ENCODE measurements at regions not wholly inside any gene's neighbourhood (a gene's known extent, or its start where the extent isn't known, plus 50 kb on each side); places are given as distances from the start of the nearest gene placed in this dataset.

DNA sequence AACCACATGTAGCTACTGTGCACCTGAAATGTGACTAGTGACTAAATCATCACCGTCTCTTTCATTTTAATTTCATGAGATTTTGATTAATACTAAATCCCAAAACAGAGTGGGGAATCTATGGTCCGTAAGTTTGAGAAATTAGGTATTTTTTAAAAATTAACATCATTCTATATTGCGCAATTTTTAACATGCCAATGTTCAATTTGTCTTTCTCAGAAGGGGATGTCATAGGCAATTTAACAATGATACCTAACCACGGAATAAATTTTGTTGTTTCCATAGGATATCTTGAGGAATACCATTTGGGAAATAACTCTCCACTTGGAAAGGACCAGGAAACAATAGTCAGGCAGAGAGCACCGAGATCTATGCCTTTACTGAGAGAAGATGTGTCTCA is 267.7 kb downstream of the FAM76B start:
- Mint-ChIP-seq H3K4me1 (peaks cover 3% of the 10 kb centered on the region), H3K9me3 (peaks cover 3% of the 10 kb centered on the region), H3K36me3 (ENCODE audit: low read depth) (no peaks in the 10 kb centered on the region), H3K4me3 (no peak overlapping the region), H3K27ac (ENCODE audit: unreplicated experiment) (no peak overlapping the region), H3K27me3 (ENCODE audit: low read depth) (no peaks in the 10 kb centered on the region)
- no peak for DNase-seq (ENCODE audit: low read depth, low spot score)
- TF ChIP-seq, protein P1, sequence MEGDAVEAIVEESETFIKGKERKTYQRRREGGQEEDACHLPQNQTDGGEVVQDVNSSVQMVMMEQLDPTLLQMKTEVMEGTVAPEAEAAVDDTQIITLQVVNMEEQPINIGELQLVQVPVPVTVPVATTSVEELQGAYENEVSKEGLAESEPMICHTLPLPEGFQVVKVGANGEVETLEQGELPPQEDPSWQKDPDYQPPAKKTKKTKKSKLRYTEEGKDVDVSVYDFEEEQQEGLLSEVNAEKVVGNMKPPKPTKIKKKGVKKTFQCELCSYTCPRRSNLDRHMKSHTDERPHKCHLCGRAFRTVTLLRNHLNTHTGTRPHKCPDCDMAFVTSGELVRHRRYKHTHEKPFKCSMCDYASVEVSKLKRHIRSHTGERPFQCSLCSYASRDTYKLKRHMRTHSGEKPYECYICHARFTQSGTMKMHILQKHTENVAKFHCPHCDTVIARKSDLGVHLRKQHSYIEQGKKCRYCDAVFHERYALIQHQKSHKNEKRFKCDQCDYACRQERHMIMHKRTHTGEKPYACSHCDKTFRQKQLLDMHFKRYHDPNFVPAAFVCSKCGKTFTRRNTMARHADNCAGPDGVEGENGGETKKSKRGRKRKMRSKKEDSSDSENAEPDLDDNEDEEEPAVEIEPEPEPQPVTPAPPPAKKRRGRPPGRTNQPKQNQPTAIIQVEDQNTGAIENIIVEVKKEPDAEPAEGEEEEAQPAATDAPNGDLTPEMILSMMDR (conservative IDR thresholded peaks at IDR 0.05): no peak

DNA sequence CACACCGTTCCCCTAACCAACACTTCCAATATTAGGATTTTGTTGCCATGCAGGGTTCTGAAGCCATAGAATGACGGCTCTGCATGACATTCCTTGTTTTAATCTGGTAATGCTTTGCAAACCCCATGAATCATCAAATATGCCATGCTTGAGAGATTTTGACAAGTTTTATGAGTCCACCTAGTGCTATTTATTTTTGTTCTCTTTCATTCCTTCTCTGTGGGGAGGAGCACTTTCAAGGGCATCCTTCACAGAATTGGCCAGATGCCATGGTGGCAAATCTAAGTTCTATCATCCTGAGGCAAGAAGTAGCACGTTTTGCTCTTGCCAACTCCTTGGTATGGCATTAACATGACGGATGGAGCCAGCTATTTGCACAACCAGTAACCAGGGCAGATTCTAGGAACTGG is 268.4 kb downstream of the FAM76B start:
- H3K9me3 Mint-ChIP-seq: peaks cover 3% of the 10 kb centered on the region
- H3K27me3 Mint-ChIP-seq (ENCODE audit: low read depth): no peaks in the 10 kb centered on the region
- no peak overlapping the region for H3K27ac Mint-ChIP-seq (ENCODE audit: unreplicated experiment)
- H3K36me3 Mint-ChIP-seq (ENCODE audit: low read depth): no peaks in the 10 kb centered on the region
- TF ChIP-seq, protein P1 (conservative IDR thresholded peaks at IDR 0.05): no peak
- no peak overlapping the region for H3K4me3 Mint-ChIP-seq
- H3K4me1 Mint-ChIP-seq: peaks cover 5% of the 10 kb centered on the region
- DNase-seq (ENCODE audit: low read depth, low spot score): no peak

DNA sequence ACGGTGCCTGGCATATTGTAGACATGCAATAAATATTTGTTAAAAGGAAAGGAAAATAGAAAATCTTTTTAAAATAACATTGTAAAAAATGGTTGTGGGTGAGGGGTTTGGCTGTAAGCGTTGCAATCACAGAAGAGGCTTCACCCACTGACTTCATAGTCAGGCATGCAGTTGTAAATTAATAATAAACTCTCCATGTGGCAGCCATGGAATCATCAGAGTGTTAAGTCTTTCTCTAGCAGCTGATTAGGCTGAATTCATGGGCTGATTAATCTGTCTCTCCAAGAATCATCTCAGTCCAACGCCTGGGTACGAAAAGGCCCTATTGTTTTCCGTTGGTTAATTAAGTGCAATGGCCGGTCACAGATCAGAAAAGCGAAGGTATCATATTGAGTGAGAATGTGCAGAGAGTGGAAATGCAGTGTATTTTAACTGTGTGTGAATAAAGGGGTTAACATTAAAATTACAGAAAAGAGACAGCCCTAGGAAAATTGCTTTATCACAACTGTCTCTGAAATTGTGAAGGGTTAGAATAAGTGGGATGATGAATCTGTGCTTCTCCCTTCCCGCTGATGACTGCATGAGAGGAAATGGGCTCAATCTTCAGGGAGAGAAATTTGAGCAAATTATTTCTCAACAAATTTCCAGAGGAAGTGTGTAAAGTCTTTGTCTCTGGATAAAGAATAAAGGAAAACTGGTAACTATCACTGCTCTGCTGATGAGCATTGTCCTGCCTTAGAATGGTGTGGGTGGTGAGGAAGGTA is 269.0 kb downstream of the FAM76B start:
- TF ChIP-seq, protein P1 (conservative IDR thresholded peaks at IDR 0.05): no peak
- Mint-ChIP-seq H3K27me3 (ENCODE audit: low read depth) (no peaks in the 10 kb centered on the region), H3K27ac (ENCODE audit: unreplicated experiment) (no peak overlapping the region), H3K4me3 (no peak overlapping the region), H3K9me3 (peaks cover 3% of the 10 kb centered on the region), H3K36me3 (ENCODE audit: low read depth) (no peaks in the 10 kb centered on the region), H3K4me1 (peaks cover 9% of the 10 kb centered on the region)
- no peak for DNase-seq (ENCODE audit: low read depth, low spot score)

DNA sequence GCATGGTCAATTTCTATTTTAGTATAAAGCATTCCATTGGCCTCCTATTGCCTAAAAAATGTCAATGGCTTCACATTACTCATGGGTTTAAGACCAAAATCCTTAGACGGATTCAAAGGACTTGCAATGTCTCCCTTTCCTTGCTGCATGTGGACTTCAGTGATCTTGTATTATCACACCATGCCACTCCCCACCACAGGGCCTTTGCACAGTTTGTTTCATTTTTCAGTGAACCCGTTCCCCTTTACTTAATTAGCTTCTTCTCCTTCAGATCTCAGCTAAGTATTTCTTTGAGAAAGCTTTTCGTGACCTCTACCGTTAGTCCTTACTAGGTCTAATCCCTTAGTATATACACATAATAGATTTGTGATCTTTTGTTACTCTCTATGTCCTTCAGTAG is 269.7 kb downstream of the FAM76B start:
- TF ChIP-seq, protein P1 (conservative IDR thresholded peaks at IDR 0.05): no peak
- Mint-ChIP-seq H3K4me1 (peaks cover 16% of the 10 kb centered on the region), H3K9me3 (peaks cover 3% of the 10 kb centered on the region), H3K27me3 (ENCODE audit: low read depth) (no peaks in the 10 kb centered on the region), H3K36me3 (ENCODE audit: low read depth) (no peaks in the 10 kb centered on the region), H3K4me3 (no peak overlapping the region), H3K27ac (ENCODE audit: unreplicated experiment) (no peak overlapping the region)
- DNase-seq (ENCODE audit: low read depth, low spot score): no peak

DNA sequence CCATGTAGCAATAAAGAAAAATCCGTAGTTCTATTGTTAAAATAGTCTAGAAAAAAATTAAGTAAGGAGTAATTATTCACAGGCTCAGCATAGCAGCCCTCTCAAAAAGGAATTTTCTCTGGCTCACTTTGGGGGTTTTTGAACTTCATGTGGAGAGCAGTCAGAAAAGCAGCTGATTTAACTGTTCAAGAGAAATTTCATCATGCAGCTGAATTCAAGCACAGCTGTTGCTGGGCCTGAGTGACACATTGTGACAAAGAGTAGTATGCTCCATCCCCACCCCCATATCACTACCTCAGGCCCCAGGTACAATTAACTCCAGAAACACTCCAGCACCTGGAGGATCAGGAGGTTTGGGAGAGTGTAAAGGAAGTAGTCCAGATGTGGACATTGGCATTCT is 272.1 kb downstream of the FAM76B start:
- H3K4me3 Mint-ChIP-seq: no peak overlapping the region
- peaks cover 37% of the 10 kb centered on the region for H3K4me1 Mint-ChIP-seq
- DNase-seq (ENCODE audit: low read depth, low spot score): no peak
- TF ChIP-seq, protein P1 (conservative IDR thresholded peaks at IDR 0.05): no peak
- H3K36me3 Mint-ChIP-seq (ENCODE audit: low read depth): no peaks in the 10 kb centered on the region
- H3K9me3 Mint-ChIP-seq: no peaks in the 10 kb centered on the region
- H3K27ac Mint-ChIP-seq (ENCODE audit: unreplicated experiment): no peak overlapping the region
- no peaks in the 10 kb centered on the region for H3K27me3 Mint-ChIP-seq (ENCODE audit: low read depth)
